ENCODE measurements at regions not wholly inside any gene's neighbourhood (a gene's known extent, or its start where the extent isn't known, plus 50 kb on each side); places are given as distances from the start of the nearest gene placed in this dataset.

- no peaks in the 10 kb centered on the region for H3K36me3 ChIP-seq (ENCODE audit: control insufficient read depth in 4 of 4, insufficient read depth in 4 of 4, low read length in 4 of 4)
- H3K4me3 ChIP-seq = no peak overlapping the region
- ATAC-seq (ENCODE audit: insufficient read depth, low FRiP score) (no peak), DNase-seq (no peak)
- no peak overlapping the region for H3K27ac ChIP-seq (ENCODE audit: low read depth in 1 of 2, low read length in 1 of 2)
- H3K4me1 ChIP-seq (ENCODE audit: control insufficient read depth in 5 of 5, insufficient read depth in 5 of 5, low read length in 5 of 5) = peaks cover 0 to 6% (median 4%) of the 10 kb centered on the region in 5 donors
- TF ChIP-seq, protein P1, sequence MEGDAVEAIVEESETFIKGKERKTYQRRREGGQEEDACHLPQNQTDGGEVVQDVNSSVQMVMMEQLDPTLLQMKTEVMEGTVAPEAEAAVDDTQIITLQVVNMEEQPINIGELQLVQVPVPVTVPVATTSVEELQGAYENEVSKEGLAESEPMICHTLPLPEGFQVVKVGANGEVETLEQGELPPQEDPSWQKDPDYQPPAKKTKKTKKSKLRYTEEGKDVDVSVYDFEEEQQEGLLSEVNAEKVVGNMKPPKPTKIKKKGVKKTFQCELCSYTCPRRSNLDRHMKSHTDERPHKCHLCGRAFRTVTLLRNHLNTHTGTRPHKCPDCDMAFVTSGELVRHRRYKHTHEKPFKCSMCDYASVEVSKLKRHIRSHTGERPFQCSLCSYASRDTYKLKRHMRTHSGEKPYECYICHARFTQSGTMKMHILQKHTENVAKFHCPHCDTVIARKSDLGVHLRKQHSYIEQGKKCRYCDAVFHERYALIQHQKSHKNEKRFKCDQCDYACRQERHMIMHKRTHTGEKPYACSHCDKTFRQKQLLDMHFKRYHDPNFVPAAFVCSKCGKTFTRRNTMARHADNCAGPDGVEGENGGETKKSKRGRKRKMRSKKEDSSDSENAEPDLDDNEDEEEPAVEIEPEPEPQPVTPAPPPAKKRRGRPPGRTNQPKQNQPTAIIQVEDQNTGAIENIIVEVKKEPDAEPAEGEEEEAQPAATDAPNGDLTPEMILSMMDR (IDR thresholded peaks at IDR 0.05; ENCODE audit: control extremely low read depth, extremely low read depth) = no peak
- 77 to 83% methylated on average over 3 of the region's 3 CpGs for WGBS, 2 donors
- peaks cover 0 to 4% (median 0%) of the 10 kb centered on the region in 3 donors for H3K27me3 ChIP-seq (ENCODE audit: control insufficient read depth in 3 of 3, insufficient read depth in 3 of 3, low read length in 2 of 3)
- no peaks in the 10 kb centered on the region for H3K9me3 ChIP-seq (ENCODE audit: control insufficient read depth in 4 of 4, insufficient read depth in 3 of 4, low read length in 3 of 4)
- H3K9ac ChIP-seq (ENCODE audit: insufficient read depth in 1 of 2, low read length in 2 of 2) = no peak overlapping the region
Observed at GRCh38 chr17:72466606-72467005, 345.8 kb downstream of the SOX9 start.

DNA sequence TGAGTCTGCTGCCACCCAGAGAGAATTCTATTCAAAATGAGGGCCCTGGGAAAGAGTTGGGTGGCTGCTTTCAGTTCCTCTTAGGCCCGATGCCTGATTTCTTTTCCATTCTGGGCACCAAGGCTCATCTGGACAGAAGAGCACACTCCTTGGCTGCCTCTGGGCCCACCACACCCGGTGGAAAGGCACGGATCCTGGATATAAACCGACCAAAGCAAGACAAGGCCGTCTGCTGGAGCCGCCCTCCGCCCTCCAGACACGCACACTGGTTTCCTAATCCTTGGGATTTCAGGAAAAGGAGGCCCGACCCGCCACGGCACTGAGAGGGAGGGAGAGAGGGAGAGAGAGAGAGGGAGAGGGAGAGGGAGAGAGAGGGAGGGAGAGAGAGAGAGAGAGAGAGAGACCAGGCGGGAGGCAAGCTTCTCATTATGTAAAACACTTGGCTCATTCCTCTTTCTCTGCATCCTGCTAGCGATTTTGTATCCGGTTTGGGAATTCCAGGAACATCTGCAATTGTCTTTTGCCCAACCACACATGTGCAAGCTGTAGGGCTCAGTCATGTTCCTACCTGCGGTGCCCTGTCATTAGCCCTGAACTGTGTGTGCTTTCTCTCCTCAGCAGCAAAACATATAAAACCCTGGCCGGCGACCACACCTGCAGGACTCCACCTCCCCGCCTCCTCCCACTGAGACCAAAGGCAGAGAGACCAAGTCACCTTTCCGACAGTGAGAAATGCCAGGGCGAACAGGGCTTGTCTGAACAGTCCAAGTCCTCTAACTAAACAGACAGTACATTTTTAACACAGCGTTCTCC lies 347.2 kb downstream of the SOX9 start:
- Histone ChIP-seq H3K36me3 (ENCODE audit: control insufficient read depth in 4 of 4, insufficient read depth in 4 of 4, low read length in 4 of 4) (no peaks in the 10 kb centered on the region), H3K4me3 (no peak overlapping the region), H3K9ac (ENCODE audit: insufficient read depth in 1 of 2, low read length in 2 of 2) (no peak overlapping the region), H3K27me3 (ENCODE audit: control insufficient read depth in 3 of 3, insufficient read depth in 3 of 3, low read length in 2 of 3) (peaks cover 0 to 4% (median 0%) of the 10 kb centered on the region in 3 donors), H3K9me3 (ENCODE audit: control insufficient read depth in 4 of 4, insufficient read depth in 3 of 4, low read length in 3 of 4) (no peaks in the 10 kb centered on the region), H3K27ac (ENCODE audit: low read depth in 1 of 2, low read length in 1 of 2) (no peak overlapping the region), H3K4me1 (ENCODE audit: control insufficient read depth in 5 of 5, insufficient read depth in 5 of 5, low read length in 5 of 5) (peaks cover 0 to 6% (median 4%) of the 10 kb centered on the region in 5 donors)
- DNase-seq = peak; percentile 37 to 73 (median 53)
- TF ChIP-seq, protein P1 (IDR thresholded peaks at IDR 0.05; ENCODE audit: control extremely low read depth, extremely low read depth) = no peak
- 48 to 63% methylated on average over 21 of the region's 21 CpGs for WGBS, 2 donors
- no peak for ATAC-seq (ENCODE audit: insufficient read depth, low FRiP score)

GRCh38 chr17:72468841-72469240 lies 348.0 kb downstream of the SOX9 start:
- DNase-seq (no peak), ATAC-seq (ENCODE audit: insufficient read depth, low FRiP score) (no peak)
- H3K9ac ChIP-seq (ENCODE audit: insufficient read depth in 1 of 2, low read length in 2 of 2) = no peak overlapping the region
- H3K9me3 ChIP-seq (ENCODE audit: control insufficient read depth in 4 of 4, insufficient read depth in 3 of 4, low read length in 3 of 4) = no peaks in the 10 kb centered on the region
- H3K4me3 ChIP-seq = no peak overlapping the region
- H3K27me3 ChIP-seq (ENCODE audit: control insufficient read depth in 3 of 3, insufficient read depth in 3 of 3, low read length in 2 of 3) = peaks cover 0 to 4% (median 0%) of the 10 kb centered on the region in 3 donors
- TF ChIP-seq, protein P1 (IDR thresholded peaks at IDR 0.05; ENCODE audit: control extremely low read depth, extremely low read depth) = no peak
- WGBS, 2 donors = 93 to 94% methylated on average over 4 of the region's 4 CpGs
- H3K4me1 ChIP-seq (ENCODE audit: control insufficient read depth in 5 of 5, insufficient read depth in 5 of 5, low read length in 5 of 5) = peaks cover 0 to 6% (median 4%) of the 10 kb centered on the region in 5 donors
- H3K36me3 ChIP-seq (ENCODE audit: control insufficient read depth in 4 of 4, insufficient read depth in 4 of 4, low read length in 4 of 4) = no peaks in the 10 kb centered on the region
- no peak overlapping the region for H3K27ac ChIP-seq (ENCODE audit: low read depth in 1 of 2, low read length in 1 of 2)
